ENCODE measurements at regions not wholly inside any gene's neighbourhood (a gene's known extent, or its start where the extent isn't known, plus 50 kb on each side); places are given as distances from the start of the nearest gene placed in this dataset.

- TF ChIP-seq EZH2 (IDR thresholded peaks at IDR 0.05; ENCODE audit: low read length, missing control alignments) (no peak), CTCF (conservative IDR thresholded peaks at IDR 0.05 in 1 of 2, IDR thresholded peaks at IDR 0.05 in 1 of 2; ENCODE audit: low read depth in 1 of 2, low read length in 2 of 2) (no peak)
Observed at GRCh38 chr4:66279084-66279483, 608.8 kb upstream of the EPHA5 start.
